Caco-2 (cell line): ENCODE measurements at regions not wholly inside any gene's neighbourhood (a gene's known extent, or its start where the extent isn't known, plus 50 kb on each side); places are given as distances from the start of the nearest gene placed in this dataset.

Source experiments
- BruUV-seq: library from RNA; stranded (reverse); fragments of 400-500 nt; replicated peaks from 2 replicates; lab custom pipeline; 2021; lab: Mats Ljungman, UMichigan
- CTCF ChIA-PET: fragments of 300-600 bp; sonication (Branson Sonifier 250); formaldehyde crosslinking; loops from one replicate; lab custom pipeline; 2022; ENCODE audit warnings: antibody characterized with exemption; lab: Charles Lee
- POLR2A ChIA-PET: fragments of 300-600 bp; sonication (Branson Sonifier 250); formaldehyde crosslinking; loops from one replicate; lab custom pipeline; 2022; ENCODE audit warnings: antibody characterized with exemption; lab: Charles Lee
- DNase-seq, 2 experiments: peaks; one replicate each; pipeline versions ENCODE4 v3.0.0 to v3.0.0-alpha.2; 2020 to 2022
- H3K27me3 ChIP-seq: replicated peaks from 2 replicates; pipeline ENCODE4 v1.6.0; 2011; ENCODE audit warnings: low read length; ENCODE audit not compliant: control insufficient read depth, insufficient read depth
- H3K36me3 ChIP-seq: 2 replicates; pipeline ENCODE4 v1.5.1; 2011; ENCODE audit warnings: low read length; ENCODE audit not compliant: control insufficient read depth, insufficient read depth
- H3K4me1 ChIP-seq: fragments of 250-450 bp; sonication (Bioruptor Pico); 2 replicates; pipeline ENCODE4 v1.5.1; 2020; ENCODE audit warnings: mild to moderate bottlenecking
- H3K4me3 ChIP-seq: 2 replicates; pipeline ENCODE4 v1.5.1; 2011; ENCODE audit warnings: low read depth, mild to moderate bottlenecking, control low read depth, low read length
- H3K9me3 ChIP-seq: fragments of 250-450 bp; sonication (Bioruptor Pico); 2 replicates; pipeline ENCODE4 v1.5.1; 2020; ENCODE audit warnings: mild to moderate bottlenecking, moderate library complexity
- H3K27ac Mint-ChIP-seq: one replicate; pipeline ENCODE4 v1.8.0; 2022; ENCODE audit warnings: mixed read lengths; ENCODE audit not compliant: unreplicated experiment
- H3K27me3 Mint-ChIP-seq: one replicate; pipeline ENCODE4 v1.8.0; 2022; ENCODE audit warnings: mixed read lengths; ENCODE audit not compliant: insufficient read depth, unreplicated experiment
- H3K36me3 Mint-ChIP-seq: one replicate; pipeline ENCODE4 v1.8.0; 2022; ENCODE audit warnings: mild to moderate bottlenecking, mixed read lengths; ENCODE audit not compliant: insufficient read depth, unreplicated experiment
- H3K4me1 Mint-ChIP-seq: one replicate; pipeline ENCODE4 v1.8.0; 2022; ENCODE audit warnings: low read depth, mixed read lengths; ENCODE audit not compliant: unreplicated experiment
- H3K4me3 Mint-ChIP-seq: one replicate; pipeline ENCODE4 v1.8.0; 2022; ENCODE audit warnings: mild to moderate bottlenecking, moderate library complexity, mixed read lengths; ENCODE audit not compliant: unreplicated experiment
- H3K9me3 Mint-ChIP-seq: one replicate; pipeline ENCODE4 v1.8.0; 2022; ENCODE audit warnings: mixed read lengths; ENCODE audit not compliant: unreplicated experiment
- intact Hi-C: fragments of 100-400 bp; cut with micrococcal nuclease; formaldehyde crosslinking; loops from one replicate; pipeline ENCODE4 v1.10.0; 2022; ENCODE audit not compliant: unreplicated experiment
- TF ChIP-seq, protein P1 (sequence below), 2 experiments: fragments of 200-600 bp in 1 of 2; IDR thresholded peaks; 1 replicate in 1 of 2; 2 replicates in 1 of 2; pipeline versions ENCODE4 v1.5.1 to v1.8.0; 2011 to 2022; ENCODE audit warnings: antibody characterized with exemption in 1 of 2, control low read depth in 1 of 2, inconsistent platforms in 1 of 2, low read depth in 1 of 2, low read length in 1 of 2, mild to moderate bottlenecking in 1 of 2, moderate library complexity in 1 of 2; ENCODE audit not compliant: insufficient read depth in 1 of 2, severe bottlenecking in 1 of 2, unreplicated experiment in 1 of 2

DNA sequence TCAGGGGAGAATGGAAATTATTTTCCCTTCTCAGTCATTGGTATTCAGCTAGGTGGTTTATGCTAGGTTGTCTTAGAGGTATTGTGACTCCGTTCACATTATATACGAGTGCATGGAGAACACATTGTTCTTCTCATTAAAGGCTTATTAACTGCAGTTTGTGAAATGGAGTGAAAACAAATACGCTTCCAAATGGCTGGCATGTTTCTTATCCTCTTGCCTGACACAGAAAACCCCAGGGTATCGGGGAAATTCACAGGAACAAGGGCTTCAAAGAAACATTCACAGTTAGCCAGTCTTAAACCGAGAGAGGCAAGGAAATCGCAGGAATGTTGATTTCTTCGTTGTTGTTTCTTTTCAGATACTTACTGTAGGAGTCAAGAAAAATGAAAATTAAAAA is 1047.9 kb upstream of the RBFOX1 start:
- Mint-ChIP-seq H3K36me3 (no peaks in the 10 kb centered on the region), H3K4me1 (no peaks in the 10 kb centered on the region), H3K27me3 (peaks cover 16% of the 10 kb centered on the region), H3K27ac (no peak overlapping the region), H3K4me3 (no peak overlapping the region), H3K9me3 (no peaks in the 10 kb centered on the region)
- no peaks in the 10 kb centered on the region for H3K9me3 ChIP-seq
- BruUV-seq, result no TSS peak
- no peaks in the 10 kb centered on the region for H3K4me1 ChIP-seq
- TF ChIP-seq, protein P1, sequence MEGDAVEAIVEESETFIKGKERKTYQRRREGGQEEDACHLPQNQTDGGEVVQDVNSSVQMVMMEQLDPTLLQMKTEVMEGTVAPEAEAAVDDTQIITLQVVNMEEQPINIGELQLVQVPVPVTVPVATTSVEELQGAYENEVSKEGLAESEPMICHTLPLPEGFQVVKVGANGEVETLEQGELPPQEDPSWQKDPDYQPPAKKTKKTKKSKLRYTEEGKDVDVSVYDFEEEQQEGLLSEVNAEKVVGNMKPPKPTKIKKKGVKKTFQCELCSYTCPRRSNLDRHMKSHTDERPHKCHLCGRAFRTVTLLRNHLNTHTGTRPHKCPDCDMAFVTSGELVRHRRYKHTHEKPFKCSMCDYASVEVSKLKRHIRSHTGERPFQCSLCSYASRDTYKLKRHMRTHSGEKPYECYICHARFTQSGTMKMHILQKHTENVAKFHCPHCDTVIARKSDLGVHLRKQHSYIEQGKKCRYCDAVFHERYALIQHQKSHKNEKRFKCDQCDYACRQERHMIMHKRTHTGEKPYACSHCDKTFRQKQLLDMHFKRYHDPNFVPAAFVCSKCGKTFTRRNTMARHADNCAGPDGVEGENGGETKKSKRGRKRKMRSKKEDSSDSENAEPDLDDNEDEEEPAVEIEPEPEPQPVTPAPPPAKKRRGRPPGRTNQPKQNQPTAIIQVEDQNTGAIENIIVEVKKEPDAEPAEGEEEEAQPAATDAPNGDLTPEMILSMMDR (IDR thresholded peaks at IDR 0.05; ENCODE audit: insufficient read depth in 1 of 2, low read depth in 1 of 2, low read length in 1 of 2, severe bottlenecking in 1 of 2, unreplicated experiment in 1 of 2), result no peak
- CTCF ChIA-PET, result no interaction called here
- H3K4me3 ChIP-seq, result no peak overlapping the region
- intact Hi-C loops, result no loop called here
- DNase-seq, result no peak
- H3K36me3 ChIP-seq, result no peaks in the 10 kb centered on the region
- no peaks in the 10 kb centered on the region for H3K27me3 ChIP-seq
- POLR2A ChIA-PET, result no interaction called here

GRCh38 chr16:6281994-6282393 is 1050.7 kb upstream of the RBFOX1 start:
- POLR2A ChIA-PET, result no interaction called here
- Mint-ChIP-seq H3K4me3 (no peak overlapping the region), H3K9me3 (no peaks in the 10 kb centered on the region), H3K4me1 (no peaks in the 10 kb centered on the region), H3K27ac (no peak overlapping the region), H3K27me3 (peaks cover 21% of the 10 kb centered on the region), H3K36me3 (no peaks in the 10 kb centered on the region)
- Histone ChIP-seq H3K27me3 (no peaks in the 10 kb centered on the region), H3K4me3 (no peak overlapping the region), H3K9me3 (no peaks in the 10 kb centered on the region), H3K36me3 (no peaks in the 10 kb centered on the region), H3K4me1 (no peaks in the 10 kb centered on the region)
- no TSS peak for BruUV-seq
- intact Hi-C loops, result no loop called here
- TF ChIP-seq, protein P1 (IDR thresholded peaks at IDR 0.05; ENCODE audit: insufficient read depth in 1 of 2, low read depth in 1 of 2, low read length in 1 of 2, severe bottlenecking in 1 of 2, unreplicated experiment in 1 of 2), result no peak
- DNase-seq, result no peak
- CTCF ChIA-PET, result no interaction called here

GRCh38 chr16:6281274-6281673 is 1051.4 kb upstream of the RBFOX1 start:
- no peaks in the 10 kb centered on the region for H3K36me3 Mint-ChIP-seq
- no peaks in the 10 kb centered on the region for H3K9me3 ChIP-seq

More at GRCh38 chr16:6281274-6281673, 1051.4 kb upstream of the RBFOX1 start:
- no peaks in the 10 kb centered on the region for H3K36me3 ChIP-seq
- BruUV-seq, result no TSS peak
- ChIA-PET POLR2A (no interaction called here), CTCF (no interaction called here)
- H3K4me1 Mint-ChIP-seq, result no peaks in the 10 kb centered on the region
- no peaks in the 10 kb centered on the region for H3K9me3 Mint-ChIP-seq
- intact Hi-C loops, result no loop called here
- H3K4me3 Mint-ChIP-seq, result no peak overlapping the region
- DNase-seq, result no peak
- peaks cover 21% of the 10 kb centered on the region for H3K27me3 Mint-ChIP-seq
- no peak overlapping the region for H3K27ac Mint-ChIP-seq
- no peaks in the 10 kb centered on the region for H3K27me3 ChIP-seq
- TF ChIP-seq, protein P1 (IDR thresholded peaks at IDR 0.05; ENCODE audit: insufficient read depth in 1 of 2, low read depth in 1 of 2, low read length in 1 of 2, severe bottlenecking in 1 of 2, unreplicated experiment in 1 of 2), result no peak
- no peak overlapping the region for H3K4me3 ChIP-seq
- H3K4me1 ChIP-seq, result no peaks in the 10 kb centered on the region
